GM21367 (cell line): ENCODE measurements at regions not wholly inside any gene's neighbourhood (a gene's known extent, or its start where the extent isn't known, plus 50 kb on each side); places are given as distances from the start of the nearest gene placed in this dataset.
A peak's percentile ranks its signal among the peaks of the same experiment; 100 is the strongest.
"Not testable (repeated sequence)": the region's sequence is repeated elsewhere in the genome, so short reads cannot be mapped to it uniquely, and the experiment has no call there.

Experiments
- ATAC-seq: cut with Tn5 transposase; IDR thresholded peaks from one replicate; pipeline ENCODE4 v1.9.1; 2021; ENCODE audit not compliant: unreplicated experiment

DNA sequence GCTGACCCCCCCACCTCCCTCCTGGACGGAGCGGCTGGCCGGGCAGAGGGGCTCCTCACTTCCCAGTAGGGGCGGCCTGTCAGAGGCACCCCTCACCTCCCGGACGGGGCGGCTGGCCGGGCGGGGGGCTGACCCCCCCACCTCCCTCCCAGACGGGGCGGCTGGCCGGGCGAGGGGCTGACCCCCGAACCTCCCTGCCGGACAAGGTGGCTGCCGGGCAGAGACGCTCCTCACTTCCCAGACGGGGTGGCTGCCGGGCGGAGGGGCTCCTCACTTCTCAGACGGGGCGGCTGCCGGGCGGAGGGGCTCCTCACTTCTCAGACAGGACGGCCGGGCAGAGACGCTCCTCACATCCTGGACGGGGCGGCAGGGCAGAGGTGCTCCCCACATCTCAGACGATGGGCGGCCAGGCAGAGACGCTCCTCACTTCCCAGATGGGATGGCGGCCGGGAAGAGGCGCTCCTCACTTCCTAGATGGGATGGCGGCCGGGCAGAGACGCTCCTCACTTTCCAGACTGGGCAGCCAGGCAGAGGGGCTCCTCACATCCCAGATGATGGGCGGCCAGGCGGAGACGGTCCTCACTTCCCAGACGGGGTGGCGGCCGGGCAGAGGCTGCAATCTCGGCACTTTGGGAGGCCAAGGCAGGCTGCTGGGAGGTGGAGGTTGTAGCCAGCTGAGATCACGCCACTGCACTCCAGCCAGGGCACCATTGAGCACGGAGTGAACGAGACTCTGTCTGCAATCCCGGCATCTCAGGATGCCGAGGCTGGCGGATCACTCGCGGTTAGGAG, 66.2 kb upstream of the PAPPA2 start:
- not testable (repeated sequence) for ATAC-seq

DNA sequence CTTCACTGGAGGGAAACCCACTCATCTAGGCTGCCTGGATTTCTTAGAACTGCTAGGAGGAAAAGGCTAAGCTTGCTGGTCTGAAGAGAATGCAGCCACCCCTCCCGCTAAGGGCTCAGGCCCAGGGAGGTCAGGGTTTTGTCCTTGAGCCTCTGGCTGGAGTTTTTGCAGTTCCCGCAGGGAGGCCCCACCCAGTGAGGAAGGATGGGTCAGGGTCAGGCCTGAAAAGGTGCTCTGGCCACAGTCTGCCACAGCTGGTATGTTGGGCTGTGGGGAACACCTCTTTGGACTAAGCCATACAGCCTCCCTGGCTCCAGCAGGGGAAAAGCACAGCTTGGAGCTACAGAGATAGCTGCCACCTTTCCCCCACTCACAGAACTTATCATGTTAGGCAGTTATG, 71.4 kb upstream of the PAPPA2 start:
- ATAC-seq, result no peak

DNA sequence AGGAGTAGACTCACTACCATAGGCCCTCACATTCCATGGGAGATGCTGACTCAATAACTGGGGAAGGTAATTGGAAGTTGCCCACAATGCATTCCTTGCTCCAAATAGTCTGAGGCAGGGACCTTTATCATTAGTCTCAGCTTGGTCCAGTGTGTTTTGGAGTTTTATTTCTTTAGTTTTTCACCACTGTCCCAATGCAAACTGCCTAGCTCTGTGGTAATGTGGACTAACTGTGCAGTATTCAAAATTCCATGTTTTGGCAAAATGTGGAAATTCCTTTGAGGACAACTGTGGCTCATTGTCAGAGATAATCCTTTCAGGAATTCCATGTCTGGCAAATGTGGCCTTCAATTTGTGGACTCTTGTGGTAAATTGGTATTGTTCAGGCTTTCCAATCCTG, 78.1 kb upstream of the PAPPA2 start:
- ATAC-seq, result no peak

DNA sequence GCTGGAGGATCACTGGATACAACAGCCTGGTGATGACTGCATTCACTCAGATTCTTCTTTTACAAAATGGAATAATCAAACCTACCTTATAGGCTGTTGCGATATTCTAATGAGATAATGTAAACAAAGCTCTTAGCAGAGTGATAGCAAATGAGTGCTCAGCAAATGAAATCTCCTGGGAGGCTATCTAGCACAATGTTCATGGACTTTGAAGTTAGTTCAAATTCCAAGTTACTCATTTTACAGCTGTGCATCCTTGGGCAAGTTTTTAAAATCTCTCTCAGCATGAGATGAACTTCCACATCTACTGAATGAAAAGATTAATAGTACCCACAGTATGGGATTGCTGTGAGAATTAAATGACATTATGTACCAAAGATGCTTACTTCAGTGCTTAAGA, 80.8 kb upstream of the PAPPA2 start:
- ATAC-seq, result no peak

DNA sequence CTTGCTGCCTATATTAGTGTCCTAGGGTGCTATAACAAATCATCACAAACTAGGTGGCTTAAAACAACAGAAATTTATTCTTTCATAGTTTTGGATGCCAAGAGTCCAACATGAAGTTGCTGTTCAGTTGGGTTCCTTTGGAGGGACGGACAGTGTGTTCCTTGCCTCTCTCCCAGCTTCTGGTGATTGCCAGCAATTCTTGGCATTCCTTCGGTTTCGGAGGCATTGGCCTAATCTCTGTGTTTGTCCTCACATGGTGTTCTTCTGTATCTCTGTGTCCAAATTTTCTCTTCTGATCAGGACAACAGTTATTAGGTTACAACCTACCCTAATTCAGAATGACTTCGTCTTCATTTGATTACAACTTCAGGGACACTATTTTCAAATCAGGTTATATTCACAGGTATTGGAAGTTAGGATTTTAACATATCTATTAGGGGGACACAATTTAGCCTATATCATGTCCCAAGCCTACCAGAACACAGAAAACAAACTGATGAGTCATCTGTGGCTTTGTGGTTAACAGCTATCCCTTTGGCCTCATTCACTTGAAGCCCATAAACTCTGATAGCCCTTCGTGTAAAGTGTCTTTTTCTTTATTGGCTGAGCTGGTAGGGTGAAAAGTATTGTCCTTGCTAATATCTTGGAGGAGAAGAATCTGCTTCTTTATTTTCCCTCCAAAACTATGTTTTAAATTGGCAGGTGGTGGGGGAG, 83.2 kb upstream of the PAPPA2 start:
- no peak for ATAC-seq

DNA sequence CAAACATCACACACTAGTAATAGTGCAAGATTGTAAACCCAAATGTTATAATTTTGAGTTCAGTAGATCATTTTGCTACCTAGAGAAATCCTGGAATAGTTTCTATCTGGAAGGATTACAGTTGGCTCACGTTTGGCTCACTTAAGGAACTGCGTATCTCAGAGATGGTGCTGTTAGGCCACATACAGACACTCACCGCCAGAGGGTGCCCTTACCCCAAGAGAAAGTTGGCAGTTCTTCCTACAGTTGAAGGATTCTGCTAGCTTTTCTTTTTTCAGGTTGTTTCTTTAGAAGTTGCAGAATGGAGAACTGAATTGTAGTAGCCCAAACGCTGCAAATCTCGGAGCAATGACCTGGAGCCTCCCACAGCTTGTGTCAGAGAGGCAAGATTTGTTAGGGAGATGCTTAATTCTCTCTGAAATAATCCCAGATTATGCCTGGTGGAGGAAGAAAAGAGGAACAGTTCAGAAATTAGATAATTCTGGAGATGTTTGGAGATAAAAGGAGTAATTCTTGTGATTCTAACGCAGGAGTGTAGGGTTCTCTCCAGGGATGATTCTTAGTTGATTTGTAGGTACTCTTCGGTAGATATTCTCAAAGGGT, 87.9 kb upstream of the PAPPA2 start:
- peak; percentile 79 for ATAC-seq

DNA sequence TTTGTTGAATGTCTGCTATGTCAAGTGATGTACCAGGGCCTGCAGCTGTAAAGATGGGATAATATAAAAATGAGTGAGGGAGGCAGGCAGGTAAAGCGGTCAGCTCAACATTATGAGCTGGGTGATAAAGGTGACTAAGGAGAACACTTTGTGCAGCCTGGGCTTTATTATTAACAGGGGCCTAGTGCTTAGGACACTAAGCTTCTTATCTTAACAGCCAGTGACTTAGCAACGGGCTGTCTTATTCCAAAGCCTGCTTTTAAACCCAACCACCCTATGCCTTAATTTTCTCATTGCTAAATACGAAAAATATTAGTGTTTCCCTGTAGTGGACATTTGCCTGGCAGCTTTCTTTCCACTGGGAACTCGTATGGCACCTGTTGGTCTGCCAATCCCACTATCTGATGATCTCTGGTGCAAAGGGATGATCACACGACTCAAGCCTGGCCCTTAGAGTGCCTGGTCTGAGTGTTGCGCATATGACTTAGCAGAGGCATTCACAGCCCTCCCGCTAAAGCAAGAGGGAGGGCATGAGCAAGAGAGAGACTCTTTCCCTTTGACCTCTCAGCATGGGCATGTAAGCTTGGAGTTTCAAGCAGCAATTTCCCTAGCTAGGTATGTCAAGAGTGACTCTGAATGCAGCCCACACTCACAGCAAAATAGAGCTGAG, 98.6 kb upstream of the PAPPA2 start:
- ATAC-seq, result no peak

DNA sequence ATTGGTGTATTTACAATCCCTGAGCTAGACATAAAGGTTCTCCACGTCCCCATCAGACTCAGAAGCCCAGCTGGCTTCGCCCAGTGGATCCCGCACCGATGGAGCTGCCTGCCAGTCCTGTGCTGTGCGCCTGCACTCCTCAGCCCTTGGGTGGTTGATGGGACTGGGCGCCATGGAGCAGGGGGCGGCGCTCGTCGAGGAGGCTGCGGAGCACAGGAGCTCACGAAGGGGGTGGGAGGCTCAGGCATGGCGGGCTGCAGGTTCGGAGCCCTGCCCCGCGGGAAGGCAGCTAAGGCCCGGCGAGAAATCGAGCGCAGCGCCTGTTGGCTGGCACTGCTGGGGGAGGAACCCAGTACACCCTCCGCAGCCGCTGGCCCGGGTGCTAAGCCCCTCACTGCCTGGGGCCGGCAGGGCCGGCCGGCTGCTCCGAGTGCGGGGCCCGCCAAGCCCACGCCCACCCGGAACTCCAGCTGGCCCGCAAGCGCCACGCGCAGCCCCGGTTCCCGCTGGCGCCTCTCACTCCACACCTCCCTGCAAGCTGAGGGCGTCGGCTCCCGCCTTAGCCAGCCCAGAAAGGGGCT, 113.8 kb upstream of the PAPPA2 start:
- not testable (repeated sequence) for ATAC-seq

DNA sequence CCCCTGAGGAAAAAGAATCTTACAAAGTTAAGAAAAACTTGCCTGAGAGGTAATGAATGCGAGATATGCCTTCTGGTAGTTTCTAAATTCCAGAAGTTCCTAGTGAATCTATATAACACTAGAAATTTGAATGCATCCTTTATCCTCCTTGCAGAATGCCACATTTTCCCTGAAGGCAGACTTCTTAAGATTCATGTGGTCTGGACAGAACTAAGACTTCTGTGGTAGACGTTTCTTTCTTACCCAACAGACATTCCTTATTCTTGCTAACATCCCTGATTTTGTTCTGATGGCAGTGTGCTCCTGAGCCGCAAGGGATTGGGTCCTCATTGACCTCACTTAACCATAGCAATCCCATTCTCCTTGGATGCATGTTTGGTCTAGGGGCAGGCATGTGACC, 121.3 kb upstream of the PAPPA2 start:
- ATAC-seq, result no peak

DNA sequence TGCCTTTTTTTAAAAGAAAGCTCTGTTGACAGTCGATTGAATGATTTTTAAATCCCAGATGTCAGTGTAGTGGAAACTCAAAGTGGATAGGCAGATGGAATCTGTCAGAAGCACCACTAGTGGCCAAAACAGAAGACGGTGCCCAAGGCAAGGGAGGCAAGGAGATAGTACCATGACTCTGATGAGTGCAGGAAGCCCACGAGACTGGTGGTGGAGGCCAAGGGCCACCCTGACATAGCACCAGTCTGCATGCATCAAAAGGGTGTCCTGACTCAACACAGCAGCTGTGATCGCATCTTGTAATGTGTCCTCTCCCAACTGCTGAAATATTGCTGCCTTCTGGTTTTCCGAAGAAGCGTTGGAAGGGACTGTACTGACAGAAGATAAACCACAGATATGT, 124.1 kb upstream of the PAPPA2 start:
- no peak for ATAC-seq

DNA sequence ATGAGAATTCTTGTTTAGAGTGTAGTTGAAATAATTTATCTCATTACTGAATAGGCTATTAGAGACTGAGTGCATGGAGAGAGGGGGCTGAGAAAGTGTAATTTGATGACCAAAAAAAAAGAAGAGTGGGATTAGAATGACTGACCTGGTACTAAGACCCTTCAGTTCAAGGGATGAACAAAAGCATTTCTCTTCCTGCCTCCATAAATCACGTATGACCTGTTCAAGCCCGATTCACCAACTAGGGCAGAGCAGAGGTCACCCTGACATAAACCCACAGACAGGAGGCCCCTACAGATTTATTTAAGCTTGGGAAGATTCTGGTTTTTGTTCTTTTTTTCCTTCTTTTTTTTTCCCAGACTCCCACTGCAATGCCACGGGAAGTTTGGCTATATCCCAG, 123.7 kb upstream of the COP1 start:
- ATAC-seq, result no peak

DNA sequence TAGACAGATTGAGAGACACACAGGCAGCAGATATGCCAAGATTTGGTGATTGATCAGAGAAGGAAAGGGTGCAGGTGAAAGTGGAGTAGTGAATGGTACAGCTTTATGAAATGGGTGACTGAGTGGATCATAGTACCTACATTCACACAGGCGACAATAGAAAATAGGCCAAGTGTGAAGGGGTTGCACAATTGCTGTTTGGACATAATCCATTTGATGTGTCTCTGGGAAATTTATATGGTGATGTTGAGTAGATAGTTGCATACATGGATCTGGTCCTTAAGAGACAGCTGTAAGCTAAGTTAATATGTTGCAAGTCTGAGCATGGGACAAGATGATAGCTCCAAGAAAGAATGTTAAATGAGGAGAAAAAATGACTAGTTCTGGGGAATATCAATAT, 118.6 kb upstream of the COP1 start:
- ATAC-seq, result no peak

DNA sequence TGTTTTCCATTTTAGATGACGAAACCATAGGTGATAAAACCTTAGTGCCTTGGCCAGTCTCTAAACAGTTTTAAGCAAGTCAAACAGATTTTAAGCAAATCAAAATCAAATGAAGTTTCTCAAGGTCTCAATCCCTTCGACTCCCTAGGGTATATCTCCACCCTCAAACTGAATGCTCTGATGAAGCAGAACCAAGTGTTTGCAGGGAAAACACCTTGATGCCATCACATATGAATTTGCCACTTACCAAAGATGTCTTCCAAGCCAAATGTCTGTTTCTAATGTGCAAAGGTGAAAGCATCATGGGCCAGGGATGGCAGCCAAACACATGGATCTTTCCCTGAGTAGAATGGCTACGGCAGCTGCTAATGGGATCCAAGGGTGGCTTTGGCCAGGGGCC, 116.4 kb upstream of the COP1 start:
- ATAC-seq, result no peak

DNA sequence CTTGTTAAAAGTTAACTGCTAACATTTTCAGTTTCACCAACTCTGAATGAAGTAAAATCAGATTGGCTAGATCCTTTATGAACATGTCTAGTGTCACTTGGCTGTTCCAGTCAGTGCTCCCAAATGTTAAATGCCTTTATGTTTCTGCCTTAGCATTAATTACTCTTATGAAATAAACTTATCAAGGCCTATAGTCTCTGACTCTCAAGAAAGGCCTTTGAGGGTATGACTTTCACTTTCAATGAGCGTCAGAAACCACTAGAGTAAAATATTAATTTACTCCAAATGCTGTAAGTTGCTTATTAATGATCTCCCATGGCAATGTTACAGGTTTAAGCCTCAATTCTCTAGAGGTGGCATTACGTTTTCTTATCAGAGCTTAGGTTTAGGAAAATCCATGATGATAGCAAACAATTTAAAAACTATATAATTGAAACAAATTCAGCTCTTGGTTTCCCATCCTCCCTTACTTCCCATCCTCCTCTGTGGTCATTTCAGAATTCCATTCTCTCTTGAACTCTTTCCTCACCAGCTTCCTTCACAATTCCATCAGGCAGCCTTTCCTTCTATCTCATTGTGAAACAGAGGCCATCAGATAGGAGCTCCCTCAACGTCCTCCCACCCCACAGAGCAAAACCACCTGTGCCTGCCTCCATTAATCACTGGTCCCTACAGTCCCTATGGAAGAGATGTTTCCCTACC, 108.6 kb upstream of the COP1 start:
- ATAC-seq, result no peak

DNA sequence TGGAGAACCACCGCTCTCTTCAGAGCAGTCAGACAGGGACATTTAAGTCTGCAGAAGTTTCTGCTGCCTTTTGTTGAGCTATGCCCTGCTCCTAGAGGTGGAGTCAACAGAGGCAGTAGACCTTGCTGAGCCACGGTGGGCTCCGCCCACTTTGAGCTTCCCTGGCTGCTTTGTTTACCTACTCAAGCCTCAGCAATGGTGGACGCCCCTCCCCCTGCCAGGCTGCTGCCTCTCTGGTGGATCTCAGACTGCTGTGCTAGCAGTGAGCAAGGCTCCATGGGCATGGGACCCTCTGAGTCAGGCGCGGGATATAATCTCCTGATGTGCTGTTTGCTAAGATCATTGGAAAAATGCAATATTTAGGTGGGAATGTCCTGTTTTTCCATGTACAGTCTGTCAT, 89.5 kb upstream of the COP1 start:
- ATAC-seq, result not testable (repeated sequence)

DNA sequence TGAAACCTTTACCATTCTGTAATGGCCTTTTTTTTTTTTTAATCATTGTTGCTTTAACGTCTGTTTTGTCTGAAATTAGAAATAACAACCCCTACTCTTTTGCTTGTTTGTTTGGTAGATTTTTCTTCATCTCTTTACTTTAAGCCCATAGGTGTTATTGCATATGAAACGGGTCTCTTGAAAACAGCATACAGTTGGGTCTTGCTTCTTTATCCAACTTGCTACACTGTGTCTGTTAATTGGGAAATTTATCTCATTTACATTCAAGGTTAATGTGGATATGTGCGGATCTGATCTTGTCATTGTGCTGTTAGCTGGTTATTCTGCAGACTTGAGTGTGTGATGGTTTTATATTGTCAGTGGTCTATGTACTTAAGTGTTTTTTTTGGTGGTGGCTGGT, 78.9 kb upstream of the COP1 start:
- ATAC-seq, result no peak

DNA sequence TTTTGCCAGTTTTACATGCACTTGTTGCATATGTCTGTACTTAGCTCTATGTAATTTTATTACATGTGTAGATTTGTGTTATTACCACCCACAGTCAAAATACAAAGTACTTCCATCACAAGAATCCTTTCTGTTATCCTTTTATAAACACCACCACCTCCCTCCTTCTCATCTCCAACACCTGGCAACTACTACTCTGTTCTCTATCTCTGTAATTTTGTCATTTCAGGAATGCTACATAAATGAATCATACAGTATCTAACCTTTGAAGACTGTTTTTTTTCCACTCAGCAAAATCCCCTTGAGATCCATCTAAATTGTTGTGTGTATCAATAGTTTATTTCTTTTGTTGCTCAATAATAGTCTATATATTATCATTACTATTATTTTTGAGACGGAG, 64.5 kb upstream of the COP1 start:
- no peak for ATAC-seq
